Caco-2 (cell line): ENCODE measurements at regions not wholly inside any gene's neighbourhood (a gene's known extent, or its start where the extent isn't known, plus 50 kb on each side); places are given as distances from the start of the nearest gene placed in this dataset.

Experiments
- BruUV-seq: library from RNA; stranded (reverse); fragments of 400-500 nt; replicated peaks from 2 replicates; lab custom pipeline; 2021; lab: Mats Ljungman, UMichigan
- CTCF ChIA-PET: fragments of 300-600 bp; sonication (Branson Sonifier 250); formaldehyde crosslinking; loops from one replicate; lab custom pipeline; 2022; ENCODE audit warnings: antibody characterized with exemption; lab: Charles Lee
- POLR2A ChIA-PET: fragments of 300-600 bp; sonication (Branson Sonifier 250); formaldehyde crosslinking; loops from one replicate; lab custom pipeline; 2022; ENCODE audit warnings: antibody characterized with exemption; lab: Charles Lee
- DNase-seq, 2 experiments: peaks; one replicate each; pipeline versions ENCODE4 v3.0.0 to v3.0.0-alpha.2; 2020 to 2022
- H3K27me3 ChIP-seq: replicated peaks from 2 replicates; pipeline ENCODE4 v1.6.0; 2011; ENCODE audit warnings: low read length; ENCODE audit not compliant: control insufficient read depth, insufficient read depth
- H3K36me3 ChIP-seq: 2 replicates; pipeline ENCODE4 v1.5.1; 2011; ENCODE audit warnings: low read length; ENCODE audit not compliant: control insufficient read depth, insufficient read depth
- H3K4me1 ChIP-seq: fragments of 250-450 bp; sonication (Bioruptor Pico); 2 replicates; pipeline ENCODE4 v1.5.1; 2020; ENCODE audit warnings: mild to moderate bottlenecking
- H3K4me3 ChIP-seq: 2 replicates; pipeline ENCODE4 v1.5.1; 2011; ENCODE audit warnings: low read depth, mild to moderate bottlenecking, control low read depth, low read length
- H3K9me3 ChIP-seq: fragments of 250-450 bp; sonication (Bioruptor Pico); 2 replicates; pipeline ENCODE4 v1.5.1; 2020; ENCODE audit warnings: mild to moderate bottlenecking, moderate library complexity
- H3K27ac Mint-ChIP-seq: one replicate; pipeline ENCODE4 v1.8.0; 2022; ENCODE audit warnings: mixed read lengths; ENCODE audit not compliant: unreplicated experiment
- H3K27me3 Mint-ChIP-seq: one replicate; pipeline ENCODE4 v1.8.0; 2022; ENCODE audit warnings: mixed read lengths; ENCODE audit not compliant: insufficient read depth, unreplicated experiment
- H3K36me3 Mint-ChIP-seq: one replicate; pipeline ENCODE4 v1.8.0; 2022; ENCODE audit warnings: mild to moderate bottlenecking, mixed read lengths; ENCODE audit not compliant: insufficient read depth, unreplicated experiment
- H3K4me1 Mint-ChIP-seq: one replicate; pipeline ENCODE4 v1.8.0; 2022; ENCODE audit warnings: low read depth, mixed read lengths; ENCODE audit not compliant: unreplicated experiment
- H3K4me3 Mint-ChIP-seq: one replicate; pipeline ENCODE4 v1.8.0; 2022; ENCODE audit warnings: mild to moderate bottlenecking, moderate library complexity, mixed read lengths; ENCODE audit not compliant: unreplicated experiment
- H3K9me3 Mint-ChIP-seq: one replicate; pipeline ENCODE4 v1.8.0; 2022; ENCODE audit warnings: mixed read lengths; ENCODE audit not compliant: unreplicated experiment
- intact Hi-C: fragments of 100-400 bp; cut with micrococcal nuclease; formaldehyde crosslinking; loops from one replicate; pipeline ENCODE4 v1.10.0; 2022; ENCODE audit not compliant: unreplicated experiment
- TF ChIP-seq, protein P1 (sequence below), 2 experiments: fragments of 200-600 bp in 1 of 2; IDR thresholded peaks; 1 replicate in 1 of 2; 2 replicates in 1 of 2; pipeline versions ENCODE4 v1.5.1 to v1.8.0; 2011 to 2022; ENCODE audit warnings: antibody characterized with exemption in 1 of 2, control low read depth in 1 of 2, inconsistent platforms in 1 of 2, low read depth in 1 of 2, low read length in 1 of 2, mild to moderate bottlenecking in 1 of 2, moderate library complexity in 1 of 2; ENCODE audit not compliant: insufficient read depth in 1 of 2, severe bottlenecking in 1 of 2, unreplicated experiment in 1 of 2

DNA sequence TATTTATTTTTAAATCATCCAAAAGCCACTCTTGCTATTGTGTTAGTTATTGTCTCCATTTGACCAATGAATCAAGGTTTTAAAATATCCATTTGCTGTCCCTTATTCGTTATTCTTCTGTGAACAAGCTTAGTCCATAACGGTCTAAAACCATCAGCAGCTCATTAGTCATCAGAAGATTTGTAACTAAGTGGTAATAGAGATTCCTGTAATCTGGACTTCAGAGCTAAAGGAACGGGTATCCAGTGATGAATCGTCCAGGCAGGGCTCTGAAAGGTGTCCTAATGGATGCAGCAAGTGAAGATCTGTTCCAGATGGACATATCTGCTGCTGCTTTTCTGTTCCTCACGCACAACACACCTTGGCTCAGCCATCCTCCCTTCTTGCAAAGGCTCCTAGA, 362.7 kb upstream of the CFAP20DC start:
- TF ChIP-seq, protein P1, sequence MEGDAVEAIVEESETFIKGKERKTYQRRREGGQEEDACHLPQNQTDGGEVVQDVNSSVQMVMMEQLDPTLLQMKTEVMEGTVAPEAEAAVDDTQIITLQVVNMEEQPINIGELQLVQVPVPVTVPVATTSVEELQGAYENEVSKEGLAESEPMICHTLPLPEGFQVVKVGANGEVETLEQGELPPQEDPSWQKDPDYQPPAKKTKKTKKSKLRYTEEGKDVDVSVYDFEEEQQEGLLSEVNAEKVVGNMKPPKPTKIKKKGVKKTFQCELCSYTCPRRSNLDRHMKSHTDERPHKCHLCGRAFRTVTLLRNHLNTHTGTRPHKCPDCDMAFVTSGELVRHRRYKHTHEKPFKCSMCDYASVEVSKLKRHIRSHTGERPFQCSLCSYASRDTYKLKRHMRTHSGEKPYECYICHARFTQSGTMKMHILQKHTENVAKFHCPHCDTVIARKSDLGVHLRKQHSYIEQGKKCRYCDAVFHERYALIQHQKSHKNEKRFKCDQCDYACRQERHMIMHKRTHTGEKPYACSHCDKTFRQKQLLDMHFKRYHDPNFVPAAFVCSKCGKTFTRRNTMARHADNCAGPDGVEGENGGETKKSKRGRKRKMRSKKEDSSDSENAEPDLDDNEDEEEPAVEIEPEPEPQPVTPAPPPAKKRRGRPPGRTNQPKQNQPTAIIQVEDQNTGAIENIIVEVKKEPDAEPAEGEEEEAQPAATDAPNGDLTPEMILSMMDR (IDR thresholded peaks at IDR 0.05; ENCODE audit: insufficient read depth in 1 of 2, low read depth in 1 of 2, low read length in 1 of 2, severe bottlenecking in 1 of 2, unreplicated experiment in 1 of 2): no peak
- Histone ChIP-seq H3K9me3 (no peaks in the 10 kb centered on the region), H3K4me1 (no peaks in the 10 kb centered on the region), H3K36me3 (no peaks in the 10 kb centered on the region), H3K27me3 (no peaks in the 10 kb centered on the region), H3K4me3 (no peak overlapping the region)
- H3K4me3 Mint-ChIP-seq: no peak overlapping the region
- CTCF ChIA-PET: no interaction called here
- H3K4me1 Mint-ChIP-seq: no peaks in the 10 kb centered on the region
- no TSS peak for BruUV-seq
- no peaks in the 10 kb centered on the region for H3K9me3 Mint-ChIP-seq
- no peaks in the 10 kb centered on the region for H3K36me3 Mint-ChIP-seq
- no peak for DNase-seq
- POLR2A ChIA-PET: interaction anchor here (0.5 kb wide), 1 partner anchor 12 kb away, joined by 4 read pairs; no protein-coding TSS in a partner anchor
- no peak overlapping the region for H3K27ac Mint-ChIP-seq
- intact Hi-C loops: no loop called here
- H3K27me3 Mint-ChIP-seq: peaks cover 13% of the 10 kb centered on the region

DNA sequence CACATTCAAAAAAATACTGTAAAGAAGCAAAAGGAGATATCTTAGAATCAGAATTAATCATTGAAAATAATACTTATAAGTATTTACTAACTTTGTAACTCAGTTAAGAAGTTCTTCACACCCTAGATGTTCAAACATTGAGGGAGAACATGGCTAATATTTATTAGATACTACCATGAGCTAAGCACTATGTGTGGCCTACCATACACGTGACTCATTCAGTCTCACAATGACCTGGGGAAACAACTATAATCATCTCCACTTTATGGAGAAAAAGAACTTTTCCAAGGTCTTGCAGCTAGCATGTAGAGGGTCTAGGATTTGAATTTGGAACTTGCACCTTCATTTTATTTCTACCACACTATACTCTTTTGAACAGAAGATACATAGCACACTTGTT, 361.9 kb upstream of the CFAP20DC start:
- no peaks in the 10 kb centered on the region for H3K9me3 Mint-ChIP-seq
- TF ChIP-seq, protein P1 (IDR thresholded peaks at IDR 0.05; ENCODE audit: insufficient read depth in 1 of 2, low read depth in 1 of 2, low read length in 1 of 2, severe bottlenecking in 1 of 2, unreplicated experiment in 1 of 2): no peak
- Histone ChIP-seq H3K4me1 (no peaks in the 10 kb centered on the region), H3K27me3 (no peaks in the 10 kb centered on the region), H3K36me3 (no peaks in the 10 kb centered on the region), H3K4me3 (no peak overlapping the region), H3K9me3 (no peaks in the 10 kb centered on the region)
- POLR2A ChIA-PET: no interaction called here
- CTCF ChIA-PET: no interaction called here
- H3K4me3 Mint-ChIP-seq: no peak overlapping the region
- no peak for DNase-seq
- no peak overlapping the region for H3K27ac Mint-ChIP-seq
- peaks cover 13% of the 10 kb centered on the region for H3K27me3 Mint-ChIP-seq
- intact Hi-C loops: no loop called here
- no peaks in the 10 kb centered on the region for H3K36me3 Mint-ChIP-seq
- no peaks in the 10 kb centered on the region for H3K4me1 Mint-ChIP-seq
- no TSS peak for BruUV-seq

DNA sequence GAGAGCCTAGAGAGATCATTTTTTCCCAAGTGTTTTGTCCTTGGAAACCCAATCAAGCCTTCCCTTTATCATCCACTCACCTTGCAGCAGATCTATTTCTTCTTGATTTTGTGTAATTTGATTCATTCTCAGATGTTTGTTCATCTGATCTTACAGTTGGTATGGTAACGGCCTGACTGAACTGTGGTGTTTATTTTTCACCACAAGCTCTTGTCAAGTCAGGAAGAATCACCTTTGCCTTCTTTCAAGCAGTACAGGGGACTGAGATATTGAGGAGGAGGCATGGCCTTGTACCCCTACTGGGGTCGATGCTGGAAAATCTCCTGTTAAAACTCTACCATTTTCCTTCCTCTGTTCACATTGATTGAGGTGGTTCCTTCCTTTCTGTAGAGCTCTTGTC, 361.4 kb upstream of the CFAP20DC start:
- H3K27me3 Mint-ChIP-seq: peaks cover 13% of the 10 kb centered on the region
- H3K36me3 Mint-ChIP-seq: no peaks in the 10 kb centered on the region
- no peaks in the 10 kb centered on the region for H3K36me3 ChIP-seq
- H3K27ac Mint-ChIP-seq: no peak overlapping the region
- CTCF ChIA-PET: no interaction called here
- DNase-seq: no peak
- POLR2A ChIA-PET: no interaction called here
- no peaks in the 10 kb centered on the region for H3K9me3 ChIP-seq
- H3K4me3 Mint-ChIP-seq: no peak overlapping the region
- TF ChIP-seq, protein P1 (IDR thresholded peaks at IDR 0.05; ENCODE audit: insufficient read depth in 1 of 2, low read depth in 1 of 2, low read length in 1 of 2, severe bottlenecking in 1 of 2, unreplicated experiment in 1 of 2): no peak
- no peak overlapping the region for H3K4me3 ChIP-seq
- no peaks in the 10 kb centered on the region for H3K4me1 Mint-ChIP-seq
- intact Hi-C loops: no loop called here
- H3K4me1 ChIP-seq: no peaks in the 10 kb centered on the region
- H3K9me3 Mint-ChIP-seq: no peaks in the 10 kb centered on the region
- H3K27me3 ChIP-seq: no peaks in the 10 kb centered on the region
- no TSS peak for BruUV-seq
